ENCODE measurements at regions not wholly inside any gene's neighbourhood (a gene's known extent, or its start where the extent isn't known, plus 50 kb on each side); places are given as distances from the start of the nearest gene placed in this dataset.

DNA sequence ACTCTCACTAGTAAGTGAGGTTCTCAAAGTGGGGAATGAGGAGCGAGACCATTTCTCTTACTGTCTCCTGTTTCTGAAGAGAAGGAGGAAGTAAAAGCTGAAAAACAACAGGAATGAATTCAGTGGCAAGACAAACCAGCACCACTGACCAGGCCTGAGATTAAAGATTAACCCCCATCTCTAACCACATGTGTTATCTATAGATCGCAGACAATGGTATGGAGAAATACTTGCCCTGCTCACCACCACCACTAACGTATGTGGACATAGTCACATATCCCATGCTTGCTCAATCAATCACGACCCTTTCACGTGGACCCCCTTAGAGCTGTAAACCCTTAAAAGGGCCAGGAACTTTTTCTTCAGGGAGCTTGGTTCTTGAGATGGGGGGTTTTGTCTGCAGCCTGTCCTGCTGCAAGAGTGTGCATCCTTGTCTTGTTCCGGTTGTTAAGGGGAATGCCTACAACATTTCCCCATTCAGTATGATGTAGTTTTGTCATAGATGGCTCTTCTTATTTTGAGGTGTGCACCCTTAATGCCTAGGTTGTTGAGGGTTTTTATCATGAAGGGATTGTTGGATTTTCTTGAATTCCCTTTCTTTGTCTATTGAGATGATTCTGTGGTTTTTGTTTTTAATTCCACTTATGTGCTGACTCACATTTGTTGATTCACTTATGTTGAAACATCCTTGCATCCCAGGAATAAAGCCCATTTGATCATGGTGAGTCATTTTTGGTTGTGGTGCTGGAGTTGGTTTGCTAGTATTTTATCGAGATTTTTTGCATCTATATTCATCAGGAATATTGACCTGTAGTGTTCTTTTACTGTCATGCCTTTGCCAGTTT lies 698.8 kb upstream of the LMO3 start:
- Histone ChIP-seq H3K27ac (ENCODE audit: extremely low read depth, low read depth, low read length) (no peak overlapping the region), H3K9ac (ENCODE audit: insufficient read depth in 1 of 2, low read depth in 2 of 2, low read length in 2 of 2) (no peak overlapping the region), H3K27me3 (ENCODE audit: control insufficient read depth in 2 of 2, insufficient read depth in 2 of 2, low read length in 2 of 2) (no peaks in the 10 kb centered on the region), H3K79me2 (ENCODE audit: control insufficient read depth, insufficient read depth, low read length) (no peaks in the 10 kb centered on the region), H3K4me2 (ENCODE audit: insufficient read depth, low read length) (no peak overlapping the region), H3K36me3 (ENCODE audit: control insufficient read depth, insufficient read depth, low read length) (no peaks in the 10 kb centered on the region), H2AFZ (ENCODE audit: low read depth, low read length) (no peak overlapping the region), H4K20me1 (replicated peaks; ENCODE audit: control insufficient read depth, insufficient read depth, low read length) (no peaks in the 10 kb centered on the region), H3K4me3 (no peak overlapping the region), H3K4me1 (replicated peaks in 1 of 2; ENCODE audit: control insufficient read depth in 2 of 2, insufficient read depth in 2 of 2, low read length in 2 of 2) (no peaks in the 10 kb centered on the region), H3K9me3 (replicated peaks; ENCODE audit: control insufficient read depth, insufficient read depth, low read depth, low read length) (no peaks in the 10 kb centered on the region), H3K9me1 (ENCODE audit: control insufficient read depth, insufficient read depth, low read length) (no peaks in the 10 kb centered on the region)
- ChIA-PET POLR2A (no interaction called here), CTCF (ENCODE audit: low intra/inter-chr PET ratio) (no interaction called here)
- FAIRE-seq (no peak), DNase-seq (ENCODE audit: extremely low read depth in 1 of 4, low spot score in 3 of 4) (no peak), ATAC-seq (no peak)
- 3% methylated on average over 7 of the region's 7 CpGs for WGBS (ENCODE audit: insufficient coverage, low coverage, missing lambda C conversion rate)
- intact Hi-C loops (cut with micrococcal nuclease) (no loop called here), in situ Hi-C loops (cut with MboI) (no loop called here)
- no TSS peak for BruUV-seq (replicated peaks)
- TF ChIP-seq ZBTB7A (IDR thresholded peaks at IDR 0.05; ENCODE audit: borderline replicate concordance, control insufficient read depth, low read depth, low read length), result no peak
- TF ChIP-seq, protein P1, sequence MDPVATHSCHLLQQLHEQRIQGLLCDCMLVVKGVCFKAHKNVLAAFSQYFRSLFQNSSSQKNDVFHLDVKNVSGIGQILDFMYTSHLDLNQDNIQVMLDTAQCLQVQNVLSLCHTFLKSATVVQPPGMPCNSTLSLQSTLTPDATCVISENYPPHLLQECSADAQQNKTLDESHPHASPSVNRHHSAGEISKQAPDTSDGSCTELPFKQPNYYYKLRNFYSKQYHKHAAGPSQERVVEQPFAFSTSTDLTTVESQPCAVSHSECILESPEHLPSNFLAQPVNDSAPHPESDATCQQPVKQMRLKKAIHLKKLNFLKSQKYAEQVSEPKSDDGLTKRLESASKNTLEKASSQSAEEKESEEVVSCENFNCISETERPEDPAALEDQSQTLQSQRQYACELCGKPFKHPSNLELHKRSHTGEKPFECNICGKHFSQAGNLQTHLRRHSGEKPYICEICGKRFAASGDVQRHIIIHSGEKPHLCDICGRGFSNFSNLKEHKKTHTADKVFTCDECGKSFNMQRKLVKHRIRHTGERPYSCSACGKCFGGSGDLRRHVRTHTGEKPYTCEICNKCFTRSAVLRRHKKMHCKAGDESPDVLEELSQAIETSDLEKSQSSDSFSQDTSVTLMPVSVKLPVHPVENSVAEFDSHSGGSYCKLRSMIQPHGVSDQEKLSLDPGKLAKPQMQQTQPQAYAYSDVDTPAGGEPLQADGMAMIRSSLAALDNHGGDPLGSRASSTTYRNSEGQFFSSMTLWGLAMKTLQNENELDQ (CRISPR knock-in tag; IDR thresholded peaks at IDR 0.05; ENCODE audit: borderline replicate concordance), result no peak
- TF ChIP-seq CBX3 (IDR thresholded peaks at IDR 0.05; ENCODE audit: borderline replicate concordance in 1 of 2, low read length in 2 of 2), result no peak
- TF ChIP-seq, protein P2, sequence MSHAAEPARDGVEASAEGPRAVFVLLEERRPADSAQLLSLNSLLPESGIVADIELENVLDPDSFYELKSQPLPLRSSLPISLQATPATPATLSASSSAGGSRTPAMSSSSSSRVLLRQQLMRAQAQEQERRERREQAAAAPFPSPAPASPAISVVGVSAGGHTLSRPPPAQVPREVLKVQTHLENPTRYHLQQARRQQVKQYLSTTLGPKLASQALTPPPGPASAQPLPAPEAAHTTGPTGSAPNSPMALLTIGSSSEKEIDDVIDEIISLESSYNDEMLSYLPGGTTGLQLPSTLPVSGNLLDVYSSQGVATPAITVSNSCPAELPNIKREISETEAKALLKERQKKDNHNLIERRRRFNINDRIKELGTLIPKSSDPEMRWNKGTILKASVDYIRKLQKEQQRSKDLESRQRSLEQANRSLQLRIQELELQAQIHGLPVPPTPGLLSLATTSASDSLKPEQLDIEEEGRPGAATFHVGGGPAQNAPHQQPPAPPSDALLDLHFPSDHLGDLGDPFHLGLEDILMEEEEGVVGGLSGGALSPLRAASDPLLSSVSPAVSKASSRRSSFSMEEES (CRISPR knock-in tag; IDR thresholded peaks at IDR 0.05), result no peak
- TF ChIP-seq ETS2 (tag; IDR thresholded peaks at IDR 0.05; ENCODE audit: borderline replicate concordance, poor library complexity, severe bottlenecking), result no peak
- TF ChIP-seq, protein P3, sequence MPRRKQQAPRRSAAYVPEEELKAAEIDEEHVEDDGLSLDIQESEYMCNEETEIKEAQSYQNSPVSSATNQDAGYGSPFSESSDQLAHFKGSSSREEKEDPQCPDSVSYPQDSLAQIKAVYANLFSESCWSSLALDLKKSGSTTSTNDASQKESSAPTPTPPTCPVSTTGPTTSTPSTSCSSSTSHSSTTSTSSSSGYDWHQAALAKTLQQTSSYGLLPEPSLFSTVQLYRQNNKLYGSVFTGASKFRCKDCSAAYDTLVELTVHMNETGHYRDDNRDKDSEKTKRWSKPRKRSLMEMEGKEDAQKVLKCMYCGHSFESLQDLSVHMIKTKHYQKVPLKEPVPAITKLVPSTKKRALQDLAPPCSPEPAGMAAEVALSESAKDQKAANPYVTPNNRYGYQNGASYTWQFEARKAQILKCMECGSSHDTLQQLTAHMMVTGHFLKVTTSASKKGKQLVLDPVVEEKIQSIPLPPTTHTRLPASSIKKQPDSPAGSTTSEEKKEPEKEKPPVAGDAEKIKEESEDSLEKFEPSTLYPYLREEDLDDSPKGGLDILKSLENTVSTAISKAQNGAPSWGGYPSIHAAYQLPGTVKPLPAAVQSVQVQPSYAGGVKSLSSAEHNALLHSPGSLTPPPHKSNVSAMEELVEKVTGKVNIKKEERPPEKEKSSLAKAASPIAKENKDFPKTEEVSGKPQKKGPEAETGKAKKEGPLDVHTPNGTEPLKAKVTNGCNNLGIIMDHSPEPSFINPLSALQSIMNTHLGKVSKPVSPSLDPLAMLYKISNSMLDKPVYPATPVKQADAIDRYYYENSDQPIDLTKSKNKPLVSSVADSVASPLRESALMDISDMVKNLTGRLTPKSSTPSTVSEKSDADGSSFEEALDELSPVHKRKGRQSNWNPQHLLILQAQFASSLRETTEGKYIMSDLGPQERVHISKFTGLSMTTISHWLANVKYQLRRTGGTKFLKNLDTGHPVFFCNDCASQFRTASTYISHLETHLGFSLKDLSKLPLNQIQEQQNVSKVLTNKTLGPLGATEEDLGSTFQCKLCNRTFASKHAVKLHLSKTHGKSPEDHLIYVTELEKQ (CRISPR knock-in tag; IDR thresholded peaks at IDR 0.05), result no peak
- no peak for TF ChIP-seq ZNF224 (CRISPR knock-in tag; IDR thresholded peaks at IDR 0.05)
- TF ChIP-seq ZNF184 (CRISPR knock-in tag; IDR thresholded peaks at IDR 0.05), result no peak
- TF ChIP-seq TCFL5 (CRISPR knock-in tag; conservative IDR thresholded peaks at IDR 0.05), result no peak
- TF ChIP-seq, protein P4, sequence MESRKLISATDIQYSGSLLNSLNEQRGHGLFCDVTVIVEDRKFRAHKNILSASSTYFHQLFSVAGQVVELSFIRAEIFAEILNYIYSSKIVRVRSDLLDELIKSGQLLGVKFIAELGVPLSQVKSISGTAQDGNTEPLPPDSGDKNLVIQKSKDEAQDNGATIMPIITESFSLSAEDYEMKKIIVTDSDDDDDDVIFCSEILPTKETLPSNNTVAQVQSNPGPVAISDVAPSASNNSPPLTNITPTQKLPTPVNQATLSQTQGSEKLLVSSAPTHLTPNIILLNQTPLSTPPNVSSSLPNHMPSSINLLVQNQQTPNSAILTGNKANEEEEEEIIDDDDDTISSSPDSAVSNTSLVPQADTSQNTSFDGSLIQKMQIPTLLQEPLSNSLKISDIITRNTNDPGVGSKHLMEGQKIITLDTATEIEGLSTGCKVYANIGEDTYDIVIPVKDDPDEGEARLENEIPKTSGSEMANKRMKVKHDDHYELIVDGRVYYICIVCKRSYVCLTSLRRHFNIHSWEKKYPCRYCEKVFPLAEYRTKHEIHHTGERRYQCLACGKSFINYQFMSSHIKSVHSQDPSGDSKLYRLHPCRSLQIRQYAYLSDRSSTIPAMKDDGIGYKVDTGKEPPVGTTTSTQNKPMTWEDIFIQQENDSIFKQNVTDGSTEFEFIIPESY (CRISPR knock-in tag; IDR thresholded peaks at IDR 0.05), result no peak
- no peak for TF ChIP-seq PYGO2 (tag; IDR thresholded peaks at IDR 0.05)

Data from K562 (cell line).